ENCODE measurements at regions not wholly inside any gene's neighbourhood (a gene's known extent, or its start where the extent isn't known, plus 50 kb on each side); places are given as distances from the start of the nearest gene placed in this dataset.

GRCh38 chr11:128254941-128255340 lies 332.4 kb downstream of the ETS1 start:
- TF ChIP-seq CTCF (conservative IDR thresholded peaks at IDR 0.05; ENCODE audit: low read length) (no peak), EZH2phosphoT487 (IDR thresholded peaks at IDR 0.05; ENCODE audit: borderline replicate concordance) (no peak)
